ENCODE measurements at regions not wholly inside any gene's neighbourhood (a gene's known extent, or its start where the extent isn't known, plus 50 kb on each side); places are given as distances from the start of the nearest gene placed in this dataset.

GRCh38 chr1:80248886-80249285, 1242.4 kb upstream of the ADGRL4 start:
- TF ChIP-seq POLR2A (IDR thresholded peaks at IDR 0.05) (no peak), CTCF (IDR thresholded peaks at IDR 0.05) (no peak)
